ENCODE measurements at regions not wholly inside any gene's neighbourhood (a gene's known extent, or its start where the extent isn't known, plus 50 kb on each side); places are given as distances from the start of the nearest gene placed in this dataset.

DNA sequence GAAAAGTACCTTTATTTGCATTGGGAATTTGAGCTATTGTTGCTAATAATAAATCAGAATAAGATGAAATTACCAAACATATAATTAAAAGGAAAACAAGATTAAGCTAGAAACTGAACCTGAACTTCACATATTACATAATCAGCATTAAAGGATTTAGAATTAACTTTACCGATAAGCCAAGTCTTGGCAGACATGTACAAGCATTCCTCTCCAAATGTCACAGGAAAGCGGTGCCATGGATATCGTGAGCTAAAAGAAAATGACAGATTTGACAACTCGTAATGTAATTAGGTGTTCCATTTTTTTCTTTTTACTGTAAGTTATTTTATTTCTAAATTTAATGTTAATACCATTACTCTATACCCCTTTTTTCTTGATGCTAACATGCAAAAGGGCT lies 55.1 kb upstream of the CD302 start:
- H3K27ac Mint-ChIP-seq = no peak overlapping the region
- Histone ChIP-seq H3K79me2 (ENCODE audit: control insufficient read depth, insufficient read depth, low read length) (no peaks in the 10 kb centered on the region), H3K27me3 (replicated peaks in 1 of 4; ENCODE audit: control extremely low read depth in 1 of 4, control insufficient read depth in 3 of 4, insufficient read depth in 4 of 4, low read length in 3 of 4) (no peaks in the 10 kb centered on the region), H3K27ac (ENCODE audit: low read length in 2 of 2) (no peak overlapping the region), H3K36me3 (replicated peaks in 1 of 2; ENCODE audit: control extremely low read depth in 1 of 2, control insufficient read depth in 1 of 2, extremely low read depth in 1 of 2, insufficient read depth in 2 of 2, low read length in 1 of 2) (peaks cover 16 to 54% of the 10 kb centered on the region in 2 experiments), H3K4me2 (replicated peaks; ENCODE audit: low read depth, low read length, poor library complexity, severe bottlenecking) (no peak overlapping the region), H3K4me1 (ENCODE audit: control insufficient read depth in 2 of 2, insufficient read depth in 2 of 2, low read length in 2 of 2) (no peaks in the 10 kb centered on the region), H3K9me3 (ENCODE audit: control extremely low read depth in 1 of 3, control insufficient read depth in 2 of 3, insufficient read depth in 1 of 3, low read length in 2 of 3) (no peaks in the 10 kb centered on the region), H3K9ac (ENCODE audit: low read length) (no peak overlapping the region), H3K4me3 (ENCODE audit: control extremely low read depth in 1 of 5, extremely low read depth in 1 of 5, insufficient read depth in 1 of 5, low read depth in 2 of 5, low read length in 4 of 5) (no peak overlapping the region), H2AFZ (ENCODE audit: insufficient read depth, low read depth, low read length, poor library complexity, severe bottlenecking) (no peak overlapping the region), H4K20me1 (ENCODE audit: control insufficient read depth, insufficient read depth, low read length, poor library complexity, severe bottlenecking) (no peaks in the 10 kb centered on the region)
- TF ChIP-seq EZH2 (IDR thresholded peaks at IDR 0.05; ENCODE audit: borderline replicate concordance, insufficient read depth, low read depth, low read length, poor library complexity, severe bottlenecking) = no peak
- TF ChIP-seq, protein P1, sequence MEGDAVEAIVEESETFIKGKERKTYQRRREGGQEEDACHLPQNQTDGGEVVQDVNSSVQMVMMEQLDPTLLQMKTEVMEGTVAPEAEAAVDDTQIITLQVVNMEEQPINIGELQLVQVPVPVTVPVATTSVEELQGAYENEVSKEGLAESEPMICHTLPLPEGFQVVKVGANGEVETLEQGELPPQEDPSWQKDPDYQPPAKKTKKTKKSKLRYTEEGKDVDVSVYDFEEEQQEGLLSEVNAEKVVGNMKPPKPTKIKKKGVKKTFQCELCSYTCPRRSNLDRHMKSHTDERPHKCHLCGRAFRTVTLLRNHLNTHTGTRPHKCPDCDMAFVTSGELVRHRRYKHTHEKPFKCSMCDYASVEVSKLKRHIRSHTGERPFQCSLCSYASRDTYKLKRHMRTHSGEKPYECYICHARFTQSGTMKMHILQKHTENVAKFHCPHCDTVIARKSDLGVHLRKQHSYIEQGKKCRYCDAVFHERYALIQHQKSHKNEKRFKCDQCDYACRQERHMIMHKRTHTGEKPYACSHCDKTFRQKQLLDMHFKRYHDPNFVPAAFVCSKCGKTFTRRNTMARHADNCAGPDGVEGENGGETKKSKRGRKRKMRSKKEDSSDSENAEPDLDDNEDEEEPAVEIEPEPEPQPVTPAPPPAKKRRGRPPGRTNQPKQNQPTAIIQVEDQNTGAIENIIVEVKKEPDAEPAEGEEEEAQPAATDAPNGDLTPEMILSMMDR (IDR thresholded peaks at IDR 0.05) = no peak
- H3K27me3 Mint-ChIP-seq = no peaks in the 10 kb centered on the region
- no peak overlapping the region for H3K4me3 Mint-ChIP-seq
- H3K4me1 Mint-ChIP-seq = peaks cover 3% of the 10 kb centered on the region
- H3K9me3 Mint-ChIP-seq (ENCODE audit: insufficient read depth) = no peaks in the 10 kb centered on the region
- ATAC-seq (ENCODE audit: low read depth) (no peak), DNase-seq (no peak)
- no CpG with 5 or more reads among the region's 4 CpGs for WGBS (ENCODE audit: insufficient coverage)
- intact Hi-C loops (cut with micrococcal nuclease) = no loop called here
- CTCF ChIA-PET = interaction anchor here (0.7 to 1.5 kb wide), 2 partner anchors 9 to 69 kb away, joined by 4 read pairs; no protein-coding TSS in a partner anchor
- POLR2A ChIA-PET = no interaction called here

DNA sequence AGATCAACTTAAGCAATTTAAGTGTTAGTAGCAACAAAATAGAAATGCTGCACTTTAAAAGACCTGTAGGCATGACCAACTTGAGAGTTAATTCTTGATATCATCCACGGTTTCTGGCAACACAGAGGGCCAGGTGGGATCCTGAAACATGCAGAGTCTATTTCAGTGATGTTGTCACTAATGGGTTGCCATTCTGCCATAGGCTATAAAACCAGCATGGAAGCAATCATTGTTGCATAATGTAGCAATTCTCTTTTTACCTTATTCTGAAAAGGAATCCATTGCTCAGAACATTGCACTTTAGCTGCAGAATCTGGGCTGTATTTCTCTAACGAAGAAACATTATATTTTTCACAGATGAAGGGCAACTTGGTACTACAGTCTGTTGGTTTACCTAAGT lies 53.9 kb upstream of the CD302 start:
- Histone ChIP-seq H2AFZ (ENCODE audit: insufficient read depth, low read depth, low read length, poor library complexity, severe bottlenecking) (no peak overlapping the region), H4K20me1 (ENCODE audit: control insufficient read depth, insufficient read depth, low read length, poor library complexity, severe bottlenecking) (no peaks in the 10 kb centered on the region), H3K4me1 (ENCODE audit: control insufficient read depth in 2 of 2, insufficient read depth in 2 of 2, low read length in 2 of 2) (no peaks in the 10 kb centered on the region), H3K4me2 (replicated peaks; ENCODE audit: low read depth, low read length, poor library complexity, severe bottlenecking) (no peak overlapping the region), H3K36me3 (replicated peaks in 1 of 2; ENCODE audit: control extremely low read depth in 1 of 2, control insufficient read depth in 1 of 2, extremely low read depth in 1 of 2, insufficient read depth in 2 of 2, low read length in 1 of 2) (peaks cover 20 to 60% of the 10 kb centered on the region in 2 experiments), H3K27me3 (replicated peaks in 1 of 4; ENCODE audit: control extremely low read depth in 1 of 4, control insufficient read depth in 3 of 4, insufficient read depth in 4 of 4, low read length in 3 of 4) (no peaks in the 10 kb centered on the region), H3K9me3 (ENCODE audit: control extremely low read depth in 1 of 3, control insufficient read depth in 2 of 3, insufficient read depth in 1 of 3, low read length in 2 of 3) (no peaks in the 10 kb centered on the region), H3K79me2 (ENCODE audit: control insufficient read depth, insufficient read depth, low read length) (no peaks in the 10 kb centered on the region), H3K4me3 (ENCODE audit: control extremely low read depth in 1 of 5, extremely low read depth in 1 of 5, insufficient read depth in 1 of 5, low read depth in 2 of 5, low read length in 4 of 5) (no peak overlapping the region), H3K9ac (ENCODE audit: low read length) (no peak overlapping the region), H3K27ac (ENCODE audit: low read length in 2 of 2) (no peak overlapping the region)
- no peak for DNase-seq
- no peaks in the 10 kb centered on the region for H3K27me3 Mint-ChIP-seq
- H3K4me3 Mint-ChIP-seq = no peak overlapping the region
- no peaks in the 10 kb centered on the region for H3K9me3 Mint-ChIP-seq (ENCODE audit: insufficient read depth)
- ATAC-seq (ENCODE audit: low read depth) = no peak
- peaks cover 3% of the 10 kb centered on the region for H3K4me1 Mint-ChIP-seq
- no peak overlapping the region for H3K27ac Mint-ChIP-seq
- intact Hi-C loops (cut with micrococcal nuclease) = no loop called here
- TF ChIP-seq, protein P1 (IDR thresholded peaks at IDR 0.05) = no peak
- TF ChIP-seq EZH2 (IDR thresholded peaks at IDR 0.05; ENCODE audit: borderline replicate concordance, insufficient read depth, low read depth, low read length, poor library complexity, severe bottlenecking) = no peak
- ChIA-PET CTCF (interaction anchor here (0.9 to 1.5 kb wide), 2 partner anchors 19 to 70 kb away, joined by 3 to 4 read pairs; no protein-coding TSS in a partner anchor), POLR2A (no interaction called here)
- 100% methylated on average over 2 of the region's 2 CpGs for WGBS (ENCODE audit: insufficient coverage)

Measured in B cell (primary cell).